ENCODE measurements at regions not wholly inside any gene's neighbourhood (a gene's known extent, or its start where the extent isn't known, plus 50 kb on each side); places are given as distances from the start of the nearest gene placed in this dataset.

DNA sequence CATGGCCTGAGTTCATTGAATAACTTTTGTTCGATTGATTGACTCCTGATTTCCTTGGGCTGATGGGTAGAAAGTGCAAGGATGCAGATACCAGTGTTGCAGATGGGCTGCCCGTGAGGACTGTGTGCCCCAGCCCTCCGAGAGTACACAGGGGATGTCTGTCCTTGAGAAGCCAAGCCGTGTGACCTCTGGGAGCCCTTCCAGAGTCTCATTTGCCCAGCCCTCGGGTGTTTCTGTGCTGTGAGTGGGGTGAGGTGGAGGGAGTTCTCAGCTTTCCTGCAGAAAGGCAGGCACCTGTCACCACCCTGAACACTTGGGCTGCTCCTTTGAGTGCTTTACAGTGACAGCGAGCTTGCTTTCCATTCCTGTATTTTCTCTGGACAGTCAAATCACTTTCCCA, 96.4 kb upstream of the CACNA1E start:
- TF ChIP-seq EZH2phosphoT487 (IDR thresholded peaks at IDR 0.05; ENCODE audit: borderline replicate concordance) = no peak
- TF ChIP-seq, protein P1, sequence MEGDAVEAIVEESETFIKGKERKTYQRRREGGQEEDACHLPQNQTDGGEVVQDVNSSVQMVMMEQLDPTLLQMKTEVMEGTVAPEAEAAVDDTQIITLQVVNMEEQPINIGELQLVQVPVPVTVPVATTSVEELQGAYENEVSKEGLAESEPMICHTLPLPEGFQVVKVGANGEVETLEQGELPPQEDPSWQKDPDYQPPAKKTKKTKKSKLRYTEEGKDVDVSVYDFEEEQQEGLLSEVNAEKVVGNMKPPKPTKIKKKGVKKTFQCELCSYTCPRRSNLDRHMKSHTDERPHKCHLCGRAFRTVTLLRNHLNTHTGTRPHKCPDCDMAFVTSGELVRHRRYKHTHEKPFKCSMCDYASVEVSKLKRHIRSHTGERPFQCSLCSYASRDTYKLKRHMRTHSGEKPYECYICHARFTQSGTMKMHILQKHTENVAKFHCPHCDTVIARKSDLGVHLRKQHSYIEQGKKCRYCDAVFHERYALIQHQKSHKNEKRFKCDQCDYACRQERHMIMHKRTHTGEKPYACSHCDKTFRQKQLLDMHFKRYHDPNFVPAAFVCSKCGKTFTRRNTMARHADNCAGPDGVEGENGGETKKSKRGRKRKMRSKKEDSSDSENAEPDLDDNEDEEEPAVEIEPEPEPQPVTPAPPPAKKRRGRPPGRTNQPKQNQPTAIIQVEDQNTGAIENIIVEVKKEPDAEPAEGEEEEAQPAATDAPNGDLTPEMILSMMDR (conservative IDR thresholded peaks at IDR 0.05; ENCODE audit: low read length) = no peak
- H3K4me3 ChIP-seq (ENCODE audit: low read length, poor library complexity, severe bottlenecking) = no peak overlapping the region
- H3K36me3 ChIP-seq (ENCODE audit: insufficient read depth, low read length) = no peaks in the 10 kb centered on the region
- no peaks in the 10 kb centered on the region for H3K9me2 ChIP-seq (replicated peaks; ENCODE audit: low read depth, low read length)
- no peaks in the 10 kb centered on the region for H3K27me3 ChIP-seq (ENCODE audit: insufficient read depth, low read length, poor library complexity, severe bottlenecking)
- H2AFZ ChIP-seq (ENCODE audit: low read length) = no peak overlapping the region
- no peaks in the 10 kb centered on the region for H3F3A ChIP-seq (ENCODE audit: low read depth)
- no peaks in the 10 kb centered on the region for H3K4me1 ChIP-seq (ENCODE audit: insufficient read depth, low read length, poor library complexity, severe bottlenecking)
- no peaks in the 10 kb centered on the region for H4K20me1 ChIP-seq (ENCODE audit: insufficient read depth, low read length, poor library complexity, severe bottlenecking)
- H3K4me2 ChIP-seq (ENCODE audit: low read depth, low read length, poor library complexity, severe bottlenecking) = no peak overlapping the region
- no peaks in the 10 kb centered on the region for H3K9me3 ChIP-seq (ENCODE audit: insufficient read depth, low read depth, low read length)
- no peak overlapping the region for H3K9ac ChIP-seq (ENCODE audit: low read depth, low read length, poor library complexity, severe bottlenecking)
- H3K79me2 ChIP-seq (ENCODE audit: insufficient read depth, low read length) = no peaks in the 10 kb centered on the region

DNA sequence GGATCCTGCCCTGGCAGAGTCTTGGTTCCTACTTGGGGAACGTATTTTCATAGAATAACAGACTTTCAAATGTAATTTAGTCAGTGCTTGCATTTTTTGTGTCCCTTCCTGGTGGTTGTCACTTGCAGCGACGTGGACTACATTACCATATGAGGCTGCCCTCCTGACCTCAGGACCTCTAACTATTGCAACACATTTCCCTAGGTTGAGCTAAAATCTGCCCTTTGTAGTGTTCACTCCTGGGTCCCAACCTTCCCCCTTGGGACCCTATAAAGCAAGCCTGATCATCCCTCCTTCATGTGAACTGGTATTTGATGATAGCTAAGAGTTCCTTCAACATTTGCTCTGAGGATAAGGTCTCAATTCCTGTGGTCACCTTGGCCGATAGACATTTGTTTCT, 95.6 kb upstream of the CACNA1E start:
- no peaks in the 10 kb centered on the region for H3F3A ChIP-seq (ENCODE audit: low read depth)
- H3K79me2 ChIP-seq (ENCODE audit: insufficient read depth, low read length) = no peaks in the 10 kb centered on the region
- H3K9me3 ChIP-seq (ENCODE audit: insufficient read depth, low read depth, low read length) = no peaks in the 10 kb centered on the region
- no peak overlapping the region for H3K4me3 ChIP-seq (ENCODE audit: low read length, poor library complexity, severe bottlenecking)
- H3K4me2 ChIP-seq (ENCODE audit: low read depth, low read length, poor library complexity, severe bottlenecking) = no peak overlapping the region
- no peak overlapping the region for H3K9ac ChIP-seq (ENCODE audit: low read depth, low read length, poor library complexity, severe bottlenecking)
- H4K20me1 ChIP-seq (ENCODE audit: insufficient read depth, low read length, poor library complexity, severe bottlenecking) = no peaks in the 10 kb centered on the region
- no peak overlapping the region for H2AFZ ChIP-seq (ENCODE audit: low read length)
- no peaks in the 10 kb centered on the region for H3K4me1 ChIP-seq (ENCODE audit: insufficient read depth, low read length, poor library complexity, severe bottlenecking)
- TF ChIP-seq, protein P1 (conservative IDR thresholded peaks at IDR 0.05; ENCODE audit: low read length) = no peak
- TF ChIP-seq EZH2phosphoT487 (IDR thresholded peaks at IDR 0.05; ENCODE audit: borderline replicate concordance) = no peak
- H3K27me3 ChIP-seq (ENCODE audit: insufficient read depth, low read length, poor library complexity, severe bottlenecking) = no peaks in the 10 kb centered on the region
- H3K9me2 ChIP-seq (replicated peaks; ENCODE audit: low read depth, low read length) = no peaks in the 10 kb centered on the region
- no peaks in the 10 kb centered on the region for H3K36me3 ChIP-seq (ENCODE audit: insufficient read depth, low read length)

DNA sequence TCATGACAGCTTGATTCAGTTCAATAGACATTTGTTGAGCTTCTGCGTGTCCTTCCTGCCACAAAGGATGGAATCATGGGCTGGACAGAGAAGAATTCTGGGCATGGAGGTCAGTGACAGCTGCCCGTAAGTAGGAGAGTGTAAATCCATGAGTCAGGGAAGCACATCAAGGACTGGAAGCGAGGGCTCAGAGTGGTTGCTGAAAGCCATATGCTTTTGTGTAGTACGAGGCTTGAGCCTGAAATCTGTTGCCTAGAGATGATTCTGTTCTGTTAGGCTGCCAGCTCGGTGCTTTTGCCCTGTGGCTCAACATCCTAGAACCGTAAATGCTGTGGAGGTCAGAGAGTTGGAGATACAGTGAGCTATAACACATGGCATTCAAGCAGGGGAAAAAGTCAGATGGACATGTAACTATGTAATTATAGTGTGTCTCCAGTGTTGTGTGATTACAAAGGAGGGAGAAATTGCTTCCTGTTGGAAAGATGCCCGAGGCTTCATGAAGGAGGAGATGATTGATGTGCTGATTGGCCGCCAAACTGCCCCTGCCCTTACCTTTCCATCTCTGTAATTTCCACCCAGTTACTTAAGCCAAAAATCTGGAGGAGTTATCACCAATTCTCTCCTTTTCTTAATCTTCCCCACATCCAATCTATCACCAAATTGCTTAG, 92.8 kb upstream of the CACNA1E start:
- Histone ChIP-seq H3K36me3 (ENCODE audit: insufficient read depth, low read length) (no peaks in the 10 kb centered on the region), H3K9me3 (ENCODE audit: insufficient read depth, low read depth, low read length) (no peaks in the 10 kb centered on the region), H3K27me3 (ENCODE audit: insufficient read depth, low read length, poor library complexity, severe bottlenecking) (no peaks in the 10 kb centered on the region), H3K4me3 (ENCODE audit: low read length, poor library complexity, severe bottlenecking) (no peak overlapping the region), H3F3A (ENCODE audit: low read depth) (no peaks in the 10 kb centered on the region), H3K79me2 (ENCODE audit: insufficient read depth, low read length) (no peaks in the 10 kb centered on the region), H2AFZ (ENCODE audit: low read length) (no peak overlapping the region), H3K9ac (ENCODE audit: low read depth, low read length, poor library complexity, severe bottlenecking) (no peak overlapping the region), H3K4me1 (ENCODE audit: insufficient read depth, low read length, poor library complexity, severe bottlenecking) (peaks cover 11% of the 10 kb centered on the region), H3K9me2 (replicated peaks; ENCODE audit: low read depth, low read length) (no peaks in the 10 kb centered on the region), H4K20me1 (ENCODE audit: insufficient read depth, low read length, poor library complexity, severe bottlenecking) (no peaks in the 10 kb centered on the region), H3K4me2 (ENCODE audit: low read depth, low read length, poor library complexity, severe bottlenecking) (no peak overlapping the region)
- TF ChIP-seq, protein P1 (conservative IDR thresholded peaks at IDR 0.05; ENCODE audit: low read length) = no peak
- TF ChIP-seq EZH2phosphoT487 (IDR thresholded peaks at IDR 0.05; ENCODE audit: borderline replicate concordance) = no peak

Data from Loucy (cell line).